ENCODE measurements at regions not wholly inside any gene's neighbourhood (a gene's known extent, or its start where the extent isn't known, plus 50 kb on each side); places are given as distances from the start of the nearest gene placed in this dataset.
A peak's percentile ranks its signal among the peaks of the same experiment; 100 is the strongest.

- H3K9ac ChIP-seq (ENCODE audit: low read depth in 1 of 3, low read length in 3 of 3) = peak overlapping the region; percentile 8 to 70 (median 32)
- H3K4me1 ChIP-seq (ENCODE audit: control insufficient read depth in 3 of 3, insufficient read depth in 3 of 3, low read length in 3 of 3) = peaks cover 14 to 18% (median 15%) of the 10 kb centered on the region in 3 donors
- peak overlapping the region in 1 of 3 donors; percentile 63 for H3K4me3 ChIP-seq (ENCODE audit: low read length in 3 of 3)
- H3K27me3 ChIP-seq (ENCODE audit: control insufficient read depth in 3 of 3, insufficient read depth in 3 of 3, low read length in 3 of 3) = no peaks in the 10 kb centered on the region
- peak overlapping the region; percentile 85 for H3K27ac ChIP-seq (ENCODE audit: low read depth, low read length)
- H3K9me3 ChIP-seq (ENCODE audit: control insufficient read depth in 3 of 3, low read length in 3 of 3) = peaks cover 0 to 3% (median 0%) of the 10 kb centered on the region in 3 donors
- H3K36me3 ChIP-seq (ENCODE audit: control insufficient read depth in 3 of 3, insufficient read depth in 3 of 3, low read length in 3 of 3) = no peaks in the 10 kb centered on the region
Observed at GRCh38 chr9:91489361-91489899, 65.8 kb upstream of the NFIL3 start.

- no peak overlapping the region for H3K9ac ChIP-seq (ENCODE audit: low read depth in 1 of 3, low read length in 3 of 3)
- no peak overlapping the region for H3K4me3 ChIP-seq (ENCODE audit: low read length in 3 of 3)
- no peaks in the 10 kb centered on the region for H3K36me3 ChIP-seq (ENCODE audit: control insufficient read depth in 3 of 3, insufficient read depth in 3 of 3, low read length in 3 of 3)
- peak overlapping the region; percentile 85 for H3K27ac ChIP-seq (ENCODE audit: low read depth, low read length)
- peaks cover 0 to 3% (median 0%) of the 10 kb centered on the region in 3 donors for H3K9me3 ChIP-seq (ENCODE audit: control insufficient read depth in 3 of 3, low read length in 3 of 3)
- H3K27me3 ChIP-seq (ENCODE audit: control insufficient read depth in 3 of 3, insufficient read depth in 3 of 3, low read length in 3 of 3) = no peaks in the 10 kb centered on the region
- peaks cover 22 to 26% (median 22%) of the 10 kb centered on the region in 3 donors for H3K4me1 ChIP-seq (ENCODE audit: control insufficient read depth in 3 of 3, insufficient read depth in 3 of 3, low read length in 3 of 3)
Observed at GRCh38 chr9:91488341-91488740, 64.7 kb upstream of the NFIL3 start.

DNA sequence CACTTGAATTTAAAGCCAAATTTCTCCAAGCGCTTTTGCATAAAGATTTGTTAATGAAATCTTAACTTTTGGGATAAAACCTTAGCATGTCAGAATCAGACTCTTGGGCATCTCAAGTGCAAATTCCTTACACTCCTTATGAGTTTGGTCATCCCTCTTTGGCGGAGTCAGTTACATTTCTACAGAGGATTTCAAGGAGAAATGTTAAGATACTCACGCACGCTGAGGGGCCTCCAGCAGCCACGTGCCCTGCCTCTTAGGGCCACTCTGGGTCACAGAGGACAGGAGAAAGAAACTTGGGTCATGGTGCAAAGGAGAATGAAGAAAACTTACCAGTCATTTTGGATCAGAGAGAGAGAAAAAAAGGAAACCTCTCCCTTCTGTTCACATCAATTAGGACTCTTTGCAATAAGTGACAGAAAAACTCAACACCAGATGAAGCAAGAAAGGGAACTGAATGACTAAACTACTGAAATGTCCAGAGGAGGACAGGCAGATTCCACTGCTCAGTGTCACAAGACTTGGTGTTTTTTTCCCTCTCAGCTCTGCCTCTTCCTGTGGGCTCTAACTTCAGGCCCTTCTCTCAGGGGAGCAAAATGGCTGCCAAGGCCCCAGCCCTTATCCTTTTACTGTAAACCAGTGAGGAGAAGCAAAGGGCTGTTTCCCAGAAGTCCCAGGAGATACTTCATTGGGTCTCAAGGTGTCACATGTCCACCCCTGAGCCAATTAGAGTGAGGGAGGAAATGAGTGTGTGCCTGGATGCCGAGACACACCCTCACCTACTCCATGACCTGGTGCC lies 63.3 kb upstream of the NFIL3 start:
- Histone ChIP-seq H3K4me3 (ENCODE audit: low read length in 3 of 3) (no peak overlapping the region), H3K4me1 (ENCODE audit: control insufficient read depth in 3 of 3, insufficient read depth in 3 of 3, low read length in 3 of 3) (peaks cover 29 to 36% (median 30%) of the 10 kb centered on the region in 3 donors), H3K9me3 (ENCODE audit: control insufficient read depth in 3 of 3, low read length in 3 of 3) (peaks cover 0 to 3% (median 0%) of the 10 kb centered on the region in 3 donors), H3K27ac (ENCODE audit: low read depth, low read length) (peak overlapping the region; percentile 52), H3K36me3 (ENCODE audit: control insufficient read depth in 3 of 3, insufficient read depth in 3 of 3, low read length in 3 of 3) (no peaks in the 10 kb centered on the region), H3K9ac (ENCODE audit: low read depth in 1 of 3, low read length in 3 of 3) (no peak overlapping the region), H3K27me3 (ENCODE audit: control insufficient read depth in 3 of 3, insufficient read depth in 3 of 3, low read length in 3 of 3) (no peaks in the 10 kb centered on the region)

- Histone ChIP-seq H3K9ac (ENCODE audit: low read depth in 1 of 3, low read length in 3 of 3) (no peak overlapping the region), H3K4me3 (ENCODE audit: low read length in 3 of 3) (no peak overlapping the region), H3K27me3 (ENCODE audit: control insufficient read depth in 3 of 3, insufficient read depth in 3 of 3, low read length in 3 of 3) (no peaks in the 10 kb centered on the region), H3K27ac (ENCODE audit: low read depth, low read length) (no peak overlapping the region), H3K4me1 (ENCODE audit: control insufficient read depth in 3 of 3, insufficient read depth in 3 of 3, low read length in 3 of 3) (peaks cover 28 to 33% (median 29%) of the 10 kb centered on the region in 3 donors), H3K36me3 (ENCODE audit: control insufficient read depth in 3 of 3, insufficient read depth in 3 of 3, low read length in 3 of 3) (no peaks in the 10 kb centered on the region), H3K9me3 (ENCODE audit: control insufficient read depth in 3 of 3, low read length in 3 of 3) (peaks cover 0 to 3% (median 0%) of the 10 kb centered on the region in 3 donors)
Observed at GRCh38 chr9:91485006-91485405, 61.4 kb upstream of the NFIL3 start.

- H3K9me3 ChIP-seq (ENCODE audit: control insufficient read depth in 3 of 3, low read length in 3 of 3) = peaks cover 0 to 3% (median 0%) of the 10 kb centered on the region in 3 donors
- H3K36me3 ChIP-seq (ENCODE audit: control insufficient read depth in 3 of 3, insufficient read depth in 3 of 3, low read length in 3 of 3) = no peaks in the 10 kb centered on the region
- peak overlapping the region in 2 of 3 donors; percentile 2 to 6 for H3K4me3 ChIP-seq (ENCODE audit: low read length in 3 of 3)
- H3K27ac ChIP-seq (ENCODE audit: low read depth, low read length) = peak overlapping the region; percentile 84
- no peaks in the 10 kb centered on the region for H3K27me3 ChIP-seq (ENCODE audit: control insufficient read depth in 3 of 3, insufficient read depth in 3 of 3, low read length in 3 of 3)
- peak overlapping the region; percentile 33 to 72 (median 68) for H3K9ac ChIP-seq (ENCODE audit: low read depth in 1 of 3, low read length in 3 of 3)
- peaks cover 17 to 23% (median 20%) of the 10 kb centered on the region in 3 donors for H3K4me1 ChIP-seq (ENCODE audit: control insufficient read depth in 3 of 3, insufficient read depth in 3 of 3, low read length in 3 of 3)
Observed at GRCh38 chr9:91483835-91484234, 60.2 kb upstream of the NFIL3 start.

- H3K4me1 ChIP-seq (ENCODE audit: control insufficient read depth in 3 of 3, insufficient read depth in 3 of 3, low read length in 3 of 3) = peaks cover 15 to 20% (median 19%) of the 10 kb centered on the region in 3 donors
- peaks cover 0 to 3% (median 0%) of the 10 kb centered on the region in 3 donors for H3K9me3 ChIP-seq (ENCODE audit: control insufficient read depth in 3 of 3, low read length in 3 of 3)
- H3K36me3 ChIP-seq (ENCODE audit: control insufficient read depth in 3 of 3, insufficient read depth in 3 of 3, low read length in 3 of 3) = no peaks in the 10 kb centered on the region
- H3K9ac ChIP-seq (ENCODE audit: low read depth in 1 of 3, low read length in 3 of 3) = peak overlapping the region; percentile 4 to 72 (median 68)
- H3K27me3 ChIP-seq (ENCODE audit: control insufficient read depth in 3 of 3, insufficient read depth in 3 of 3, low read length in 3 of 3) = no peaks in the 10 kb centered on the region
- H3K27ac ChIP-seq (ENCODE audit: low read depth, low read length) = peak overlapping the region; percentile 84
- peak overlapping the region; percentile 22 to 58 (median 33) for H3K4me3 ChIP-seq (ENCODE audit: low read length in 3 of 3)
Observed at GRCh38 chr9:91483189-91483691, 59.6 kb upstream of the NFIL3 start.

- no peak overlapping the region for H3K4me3 ChIP-seq (ENCODE audit: low read length in 3 of 3)
- H3K27me3 ChIP-seq (ENCODE audit: control insufficient read depth in 3 of 3, insufficient read depth in 3 of 3, low read length in 3 of 3) = no peaks in the 10 kb centered on the region
- H3K9me3 ChIP-seq (ENCODE audit: control insufficient read depth in 3 of 3, low read length in 3 of 3) = no peaks in the 10 kb centered on the region
- H3K27ac ChIP-seq (ENCODE audit: low read depth, low read length) = peak overlapping the region; percentile 84
- no peaks in the 10 kb centered on the region for H3K36me3 ChIP-seq (ENCODE audit: control insufficient read depth in 3 of 3, insufficient read depth in 3 of 3, low read length in 3 of 3)
- peaks cover 15 to 19% (median 15%) of the 10 kb centered on the region in 3 donors for H3K4me1 ChIP-seq (ENCODE audit: control insufficient read depth in 3 of 3, insufficient read depth in 3 of 3, low read length in 3 of 3)
- no peak overlapping the region for H3K9ac ChIP-seq (ENCODE audit: low read depth in 1 of 3, low read length in 3 of 3)
Observed at GRCh38 chr9:91481972-91482371, 58.3 kb upstream of the NFIL3 start.

- no peak overlapping the region for H3K9ac ChIP-seq (ENCODE audit: low read depth in 1 of 3, low read length in 3 of 3)
- no peak overlapping the region for H3K4me3 ChIP-seq (ENCODE audit: low read length in 3 of 3)
- no peaks in the 10 kb centered on the region for H3K36me3 ChIP-seq (ENCODE audit: control insufficient read depth in 3 of 3, insufficient read depth in 3 of 3, low read length in 3 of 3)
- H3K4me1 ChIP-seq (ENCODE audit: control insufficient read depth in 3 of 3, insufficient read depth in 3 of 3, low read length in 3 of 3) = no peaks in the 10 kb centered on the region
- H3K27me3 ChIP-seq (ENCODE audit: control insufficient read depth in 3 of 3, insufficient read depth in 3 of 3, low read length in 3 of 3) = no peaks in the 10 kb centered on the region
- no peaks in the 10 kb centered on the region for H3K9me3 ChIP-seq (ENCODE audit: control insufficient read depth in 3 of 3, low read length in 3 of 3)
- H3K27ac ChIP-seq (ENCODE audit: low read depth, low read length) = no peak overlapping the region
Observed at GRCh38 chr9:91477106-91477505, 53.5 kb upstream of the NFIL3 start.

GRCh38 chr9:91474656-91475055 lies 51.0 kb upstream of the NFIL3 start:
- no peak overlapping the region for H3K4me3 ChIP-seq (ENCODE audit: low read length in 3 of 3)
- H3K27me3 ChIP-seq (ENCODE audit: control insufficient read depth in 3 of 3, insufficient read depth in 3 of 3, low read length in 3 of 3) = no peaks in the 10 kb centered on the region
- no peaks in the 10 kb centered on the region for H3K4me1 ChIP-seq (ENCODE audit: control insufficient read depth in 3 of 3, insufficient read depth in 3 of 3, low read length in 3 of 3)
- H3K9me3 ChIP-seq (ENCODE audit: control insufficient read depth in 3 of 3, low read length in 3 of 3) = no peaks in the 10 kb centered on the region
- no peak overlapping the region for H3K27ac ChIP-seq (ENCODE audit: low read depth, low read length)
- H3K36me3 ChIP-seq (ENCODE audit: control insufficient read depth in 3 of 3, insufficient read depth in 3 of 3, low read length in 3 of 3) = no peaks in the 10 kb centered on the region
- no peak overlapping the region for H3K9ac ChIP-seq (ENCODE audit: low read depth in 1 of 3, low read length in 3 of 3)
